Stimulated activated CD8-positive, alpha-beta memory T cell treated with anti-CD3 and anti-CD28 coated beads, Interleukin-7, amount 100 ng/mL, for 48 hours (primary cell): ENCODE measurements at regions not wholly inside any gene's neighbourhood (a gene's known extent, or its start where the extent isn't known, plus 50 kb on each side); places are given as distances from the start of the nearest gene placed in this dataset.
"Not testable (repeated sequence)": the region's sequence is repeated elsewhere in the genome, so short reads cannot be mapped to it uniquely, and the experiment has no call there.

Experiments
- DNase-seq, 2 donors: peaks; one replicate each; pipeline ENCODE4 v3.0.0-alpha.2; 2020; ENCODE audit warnings: low read depth in 1 of 2; ENCODE audit errors: extremely low read depth in 1 of 2

GRCh38 chr21:14009238-14009981, 201.3 kb downstream of the LIPI start:
- not testable (repeated sequence) for DNase-seq

- not testable (repeated sequence) for DNase-seq
Observed at GRCh38 chr21:14008436-14008835, 202.3 kb downstream of the LIPI start.

GRCh38 chr21:14008006-14008405, 202.7 kb downstream of the LIPI start:
- DNase-seq, result not testable (repeated sequence)

- DNase-seq, result not testable (repeated sequence)
Observed at GRCh38 chr21:14006144-14006543, 204.6 kb downstream of the LIPI start.

GRCh38 chr21:13986996-13987958, 223.5 kb downstream of the LIPI start:
- not testable (repeated sequence) for DNase-seq

- DNase-seq, result not testable (repeated sequence)
Observed at GRCh38 chr21:13985865-13986863, 224.6 kb downstream of the LIPI start.

GRCh38 chr21:13985137-13985864, 225.5 kb downstream of the LIPI start:
- DNase-seq, result not testable (repeated sequence)

GRCh38 chr21:13984728-13985127, 226.0 kb downstream of the LIPI start:
- DNase-seq, result not testable (repeated sequence)

GRCh38 chr21:13981176-13982087, 229.3 kb downstream of the LIPI start:
- not testable (repeated sequence) for DNase-seq

GRCh38 chr21:13980115-13980662, 230.6 kb downstream of the LIPI start:
- DNase-seq, result peak; percentile 29 to 33

- DNase-seq, result not testable (repeated sequence)
Observed at GRCh38 chr21:13979608-13980007, 231.1 kb downstream of the LIPI start.

GRCh38 chr21:13974582-13974981, 236.2 kb downstream of the LIPI start:
- not testable (repeated sequence) for DNase-seq

GRCh38 chr21:13969853-13970252, 240.9 kb downstream of the LIPI start:
- DNase-seq, result not testable (repeated sequence)

GRCh38 chr21:13969002-13969401, 241.8 kb downstream of the LIPI start:
- DNase-seq, result not testable (repeated sequence)

- DNase-seq, result not testable (repeated sequence)
Observed at GRCh38 chr21:13963259-13963658, 247.5 kb downstream of the LIPI start.

GRCh38 chr21:13937236-13937635, 273.5 kb downstream of the LIPI start:
- DNase-seq, result no peak

- DNase-seq, result not testable (repeated sequence)
Observed at GRCh38 chr21:13936033-13936937, 274.5 kb downstream of the LIPI start.
